ENCODE measurements at regions not wholly inside any gene's neighbourhood (a gene's known extent, or its start where the extent isn't known, plus 50 kb on each side); places are given as distances from the start of the nearest gene placed in this dataset.

DNA sequence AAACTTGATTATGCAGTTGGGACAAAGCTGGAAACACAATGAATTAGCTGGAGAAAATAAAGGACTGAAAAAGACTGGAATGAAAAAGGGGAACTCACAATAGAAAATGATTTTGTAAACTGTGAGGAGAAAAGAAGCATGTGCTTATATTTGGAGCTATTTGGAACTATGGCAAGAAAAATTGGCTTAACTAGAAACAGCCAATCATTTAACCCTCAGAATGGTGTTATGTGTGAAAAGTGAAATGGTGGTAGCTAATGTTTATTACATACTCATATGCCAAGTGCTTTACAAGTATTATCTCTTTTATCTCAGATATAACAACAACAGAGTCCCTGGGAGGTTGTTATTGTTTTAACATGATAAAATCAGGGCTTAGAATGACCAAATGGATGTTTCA lies 583.1 kb upstream of the SEL1L start:
- no peak for DNase-seq (ENCODE audit: low read depth in 2 of 3, low spot score in 2 of 3)

DNA sequence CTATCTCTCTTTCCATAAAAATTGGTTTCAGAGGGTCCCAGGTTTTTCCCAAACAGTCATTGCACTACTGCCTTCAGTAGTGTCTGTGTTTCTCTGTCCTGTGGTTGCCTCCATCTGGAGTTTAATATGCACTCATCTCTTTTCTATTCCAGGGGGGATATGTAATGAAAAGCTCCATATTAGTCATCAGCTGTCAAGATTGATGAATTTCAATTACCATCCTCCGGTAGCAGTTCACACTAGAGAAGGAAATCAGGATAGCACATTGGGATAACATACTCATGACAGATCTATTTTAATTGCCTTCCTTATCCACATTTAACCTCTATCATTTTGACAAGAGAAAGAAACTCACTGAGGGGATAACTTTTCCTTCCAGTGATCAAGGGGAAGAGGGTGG lies 589.0 kb upstream of the SEL1L start:
- no peak for DNase-seq (ENCODE audit: low read depth in 2 of 3, low spot score in 2 of 3)

DNA sequence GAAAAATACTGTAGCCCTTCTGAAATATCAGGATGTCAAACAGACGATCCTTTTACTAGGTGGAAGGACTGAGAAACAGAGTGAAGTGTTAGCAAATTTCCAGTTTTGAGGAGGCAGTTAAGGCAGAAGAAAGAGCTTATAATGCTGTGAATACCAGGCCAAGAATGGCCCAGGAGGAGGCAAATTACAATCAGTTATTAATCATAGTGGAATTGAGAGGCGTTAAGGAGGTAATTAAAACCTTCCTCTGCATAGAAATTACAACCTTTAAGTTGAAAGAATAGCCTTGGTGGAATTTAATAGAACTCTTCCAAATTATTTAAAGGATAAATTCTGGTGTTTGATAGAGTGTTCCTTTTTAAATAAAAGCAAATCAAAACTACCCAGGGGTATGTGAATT lies 590.9 kb upstream of the SEL1L start:
- DNase-seq (ENCODE audit: low read depth in 2 of 3, low spot score in 2 of 3): no peak

DNA sequence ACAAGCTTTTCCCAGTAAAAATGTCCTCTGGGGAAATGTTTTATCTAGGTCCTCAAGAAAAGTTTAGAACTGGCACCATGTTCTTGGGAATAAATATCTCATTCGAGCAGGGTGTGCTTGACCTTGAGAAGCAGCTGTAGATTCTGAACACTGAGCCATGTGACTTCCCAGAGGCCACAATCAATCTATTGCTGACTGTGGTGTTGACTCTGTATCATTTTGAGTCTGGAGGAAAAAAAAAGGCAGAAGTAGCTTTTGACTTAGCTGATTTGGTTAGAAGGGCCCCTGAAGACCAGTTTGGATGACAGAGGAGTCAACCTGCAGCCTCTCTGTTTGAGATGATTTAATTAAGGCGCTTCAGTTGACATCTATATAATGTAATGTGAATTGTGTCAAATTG lies 592.4 kb upstream of the SEL1L start:
- DNase-seq (ENCODE audit: low read depth in 2 of 3, low spot score in 2 of 3): no peak

DNA sequence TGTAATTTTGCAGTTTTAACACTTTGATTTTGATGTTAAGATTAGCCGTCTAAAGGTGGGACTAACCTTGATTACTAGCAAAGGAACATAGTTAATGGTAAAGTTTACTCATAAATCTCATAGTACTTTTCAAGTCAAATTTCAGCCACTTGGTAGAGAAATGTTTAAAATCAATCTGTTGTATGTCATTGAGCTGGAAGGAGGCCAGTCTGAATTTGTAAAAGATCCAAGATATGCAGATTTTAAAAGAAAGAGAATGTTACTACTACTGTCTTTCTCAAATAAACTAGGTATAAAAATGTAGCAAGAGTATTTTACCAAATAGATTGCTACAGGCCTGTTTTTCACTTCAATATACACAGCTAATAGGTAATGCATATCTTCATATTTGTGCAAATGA lies 600.8 kb upstream of the SEL1L start:
- no peak for DNase-seq (ENCODE audit: low read depth in 2 of 3, low spot score in 2 of 3)

DNA sequence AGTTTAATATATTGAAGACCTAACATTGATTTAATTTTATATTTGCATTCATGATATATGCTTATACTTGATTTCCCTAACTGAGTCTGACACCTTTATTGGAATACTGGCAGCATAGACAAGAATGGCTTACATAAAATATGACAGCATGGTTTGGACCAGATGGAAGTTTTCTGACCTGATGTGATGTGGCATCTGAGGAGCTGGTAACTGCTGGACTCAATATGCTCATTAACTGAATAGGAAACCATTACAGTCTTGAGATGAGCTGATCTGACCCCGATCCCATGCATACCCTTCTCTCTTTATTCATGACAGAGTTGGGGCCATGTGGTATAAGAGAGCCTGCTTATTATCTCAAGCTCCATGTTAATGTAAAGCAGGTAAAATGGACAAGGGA lies 604.8 kb upstream of the SEL1L start:
- no peak for DNase-seq (ENCODE audit: low read depth in 2 of 3, low spot score in 2 of 3)

DNA sequence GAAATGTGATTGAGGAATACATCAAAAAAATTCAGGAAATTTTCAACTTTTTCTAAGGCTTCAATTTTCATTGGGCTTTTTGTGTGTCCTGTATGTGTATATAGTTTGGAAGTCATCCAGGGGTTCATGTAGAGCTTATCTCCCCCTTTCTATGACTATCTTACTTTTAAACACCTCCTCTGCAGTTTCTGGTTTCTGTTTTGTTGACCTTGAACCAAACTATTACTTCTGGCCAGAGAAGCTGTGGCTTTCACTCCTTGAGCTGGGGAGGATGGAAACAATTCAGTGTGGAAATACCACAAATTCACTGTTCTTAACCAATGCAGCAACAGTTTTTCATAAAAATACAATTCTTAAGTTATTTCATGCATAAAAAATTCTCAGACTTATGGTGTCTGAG lies 613.2 kb upstream of the SEL1L start:
- no peak for DNase-seq (ENCODE audit: low read depth in 2 of 3, low spot score in 2 of 3)

DNA sequence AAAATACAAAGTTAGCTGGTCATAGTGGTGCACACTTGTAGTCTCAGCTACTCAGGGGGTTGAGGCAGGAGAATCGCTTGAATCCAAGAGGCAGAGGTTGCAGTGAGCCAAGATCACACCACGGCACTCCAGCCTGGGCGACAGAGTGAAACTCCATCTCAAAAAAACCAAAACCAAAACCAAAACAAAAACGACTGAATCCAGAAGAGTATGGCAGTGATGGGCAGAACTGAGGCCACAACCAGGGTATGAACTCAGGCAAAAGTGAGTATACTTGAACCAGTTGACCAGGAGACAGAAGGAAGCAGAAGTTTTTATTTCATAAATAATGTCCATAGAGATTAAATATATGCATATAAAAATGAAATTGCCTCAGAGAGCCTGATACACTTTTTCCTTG lies 620.0 kb upstream of the SEL1L start:
- DNase-seq (ENCODE audit: low read depth in 2 of 3, low spot score in 2 of 3): no peak

DNA sequence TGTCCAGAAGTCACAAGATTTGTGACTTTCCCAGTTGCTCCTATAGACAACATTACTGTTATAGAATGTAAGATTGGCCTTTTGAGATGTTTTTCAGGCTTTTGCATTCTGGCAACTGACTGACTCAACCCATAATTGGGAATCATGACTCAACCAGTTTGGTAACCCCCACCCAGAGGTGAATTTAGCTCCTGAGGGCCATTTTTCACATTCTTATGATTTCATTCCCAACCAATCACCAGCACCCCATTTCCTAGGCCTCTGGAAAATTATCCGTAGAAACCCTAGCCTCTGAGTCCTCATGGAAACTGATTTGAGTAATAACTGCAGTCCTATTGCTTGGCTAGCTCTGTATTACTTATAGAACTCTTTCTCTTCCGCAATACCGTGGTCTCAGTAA lies 626.0 kb upstream of the SEL1L start:
- no peak for DNase-seq (ENCODE audit: low read depth in 2 of 3, low spot score in 2 of 3)

DNA sequence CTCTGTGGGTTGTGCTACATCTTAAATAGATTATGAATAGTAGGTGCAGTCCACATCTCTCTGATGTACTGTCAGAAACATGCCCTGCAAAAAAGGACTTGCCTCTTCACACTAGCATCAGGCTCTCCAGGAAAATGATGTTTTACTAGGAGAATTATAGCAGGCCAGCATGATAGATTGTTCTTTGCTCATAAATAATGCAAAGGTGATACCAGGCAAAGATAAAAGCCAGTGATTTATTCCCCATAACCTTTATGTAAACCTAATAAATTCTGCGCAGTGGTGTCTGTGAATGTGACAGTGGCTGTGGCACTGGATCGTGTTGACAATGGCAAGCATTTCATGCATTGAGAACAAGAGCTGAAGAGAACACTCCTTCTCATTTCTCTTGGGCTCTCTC lies 646.5 kb upstream of the SEL1L start:
- DNase-seq (ENCODE audit: low read depth in 2 of 3, low spot score in 2 of 3): no peak

DNA sequence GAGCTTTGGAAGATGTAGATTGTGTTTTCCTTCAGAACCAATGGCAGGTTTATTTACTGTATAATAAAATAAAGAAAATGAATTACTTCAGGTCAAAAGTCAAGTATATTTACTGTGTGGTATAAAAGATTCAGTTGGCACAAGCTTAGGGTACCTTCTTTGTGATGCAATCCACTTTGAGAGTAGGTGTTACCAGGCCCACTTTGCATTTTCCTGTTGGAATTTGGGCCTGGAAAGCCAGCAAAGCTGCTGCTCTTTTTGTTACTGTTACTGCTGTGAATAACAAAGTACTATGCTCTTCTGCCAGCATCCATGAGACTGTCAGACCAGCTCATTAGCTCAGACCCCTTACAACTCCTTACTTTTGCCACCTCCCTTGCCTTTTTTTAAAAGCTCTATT lies 649.0 kb upstream of the SEL1L start:
- DNase-seq (ENCODE audit: low read depth in 2 of 3, low spot score in 2 of 3): no peak

DNA sequence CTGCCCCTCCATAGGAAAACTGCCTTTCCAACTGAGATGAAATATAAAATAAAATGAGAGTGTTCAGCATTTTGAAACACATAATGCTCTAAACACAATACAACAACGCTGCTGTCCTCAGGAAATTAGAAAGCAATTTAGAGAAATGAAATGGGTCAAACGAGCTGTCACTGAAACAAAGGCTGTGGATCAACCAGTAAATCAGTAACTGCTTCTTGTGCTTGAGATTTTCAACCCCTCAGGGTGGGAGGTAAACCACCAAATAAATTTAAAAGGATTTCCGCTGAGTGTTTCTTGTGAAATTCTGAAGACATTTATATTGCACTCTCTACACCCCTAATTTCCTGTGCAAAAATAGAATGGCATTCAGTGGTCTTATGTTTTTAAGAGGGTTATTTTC lies 657.1 kb upstream of the SEL1L start:
- DNase-seq (ENCODE audit: low read depth in 2 of 3, low spot score in 2 of 3): no peak

DNA sequence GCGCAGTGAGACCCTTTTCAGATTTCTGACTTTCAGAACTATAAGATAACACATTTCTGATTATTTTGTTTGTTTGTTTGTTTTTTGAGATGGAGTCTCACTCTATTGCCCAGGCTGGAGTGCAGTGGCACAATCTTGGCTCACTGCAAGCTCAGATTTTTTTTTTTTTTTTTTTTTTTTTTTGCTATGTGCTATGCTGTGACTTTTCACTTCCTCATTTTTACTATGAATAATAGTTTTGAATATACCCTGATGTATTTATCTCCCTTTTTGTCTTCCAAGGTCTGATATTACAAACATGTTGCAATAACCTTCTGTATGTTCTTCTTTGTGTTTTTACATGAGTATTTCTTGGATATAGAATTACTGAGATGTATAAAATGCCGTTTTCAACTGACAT lies 658.7 kb upstream of the SEL1L start:
- DNase-seq (ENCODE audit: low read depth in 2 of 3, low spot score in 2 of 3): no peak

DNA sequence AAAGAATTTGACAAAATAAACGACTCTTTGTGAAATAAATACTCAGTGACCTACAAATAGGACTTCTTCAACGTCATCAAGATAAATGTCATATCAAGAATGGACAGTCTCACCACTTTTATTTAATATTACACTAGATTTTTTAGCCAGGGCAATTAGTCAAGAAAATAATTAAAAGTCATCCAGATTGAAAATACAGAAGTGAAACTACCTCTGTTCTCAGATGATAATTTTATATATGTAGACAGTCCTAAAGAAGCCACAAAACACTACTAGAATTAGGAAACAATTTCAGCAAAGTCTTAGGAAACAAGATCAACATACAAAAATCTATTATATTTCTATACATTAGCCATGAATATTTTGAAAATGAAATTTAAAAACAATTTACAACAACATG lies 689.6 kb upstream of the SEL1L start:
- no peak for DNase-seq (ENCODE audit: low read depth in 2 of 3, low spot score in 2 of 3)

DNA sequence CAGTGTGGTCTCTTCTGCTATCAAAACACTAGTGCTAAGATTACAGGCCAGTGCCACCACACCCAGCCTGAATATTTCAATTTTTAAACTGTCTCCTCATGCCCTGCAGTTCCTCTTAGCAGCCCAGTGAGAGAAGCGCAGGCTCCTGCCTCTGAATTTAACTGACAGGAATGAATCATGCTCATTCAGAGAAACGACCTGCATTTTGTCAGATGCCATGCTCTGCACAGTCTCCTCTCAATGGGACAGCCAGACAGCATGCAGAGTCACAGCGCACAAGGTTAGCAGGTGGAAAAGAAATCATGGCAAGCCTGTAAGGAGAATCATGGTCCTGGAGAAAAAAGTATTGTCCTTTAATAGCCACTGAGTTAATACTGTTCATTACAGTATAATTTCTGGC lies 691.0 kb upstream of the SEL1L start:
- no peak for DNase-seq (ENCODE audit: low read depth in 2 of 3, low spot score in 2 of 3)

DNA sequence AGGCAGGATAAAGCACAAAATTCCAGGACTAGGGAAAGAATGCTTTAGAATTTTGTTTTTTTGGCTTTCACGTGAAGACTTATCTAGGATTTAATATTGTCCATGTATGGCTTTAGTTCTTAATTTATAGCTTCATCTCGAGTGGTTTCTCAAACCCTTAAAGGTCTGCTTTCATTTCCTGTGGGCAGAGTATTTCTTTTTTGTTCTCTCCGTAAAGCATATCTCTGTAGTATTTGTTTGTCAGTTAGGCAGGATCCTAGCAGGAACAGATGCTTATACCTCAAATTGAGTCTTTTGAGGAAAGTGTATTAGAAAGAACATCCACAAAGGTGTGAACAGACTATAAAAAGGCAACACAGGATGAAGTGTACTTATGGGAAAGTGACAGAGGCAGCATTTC lies 697.1 kb upstream of the SEL1L start:
- no peak for DNase-seq (ENCODE audit: low read depth in 2 of 3, low spot score in 2 of 3)

DNA sequence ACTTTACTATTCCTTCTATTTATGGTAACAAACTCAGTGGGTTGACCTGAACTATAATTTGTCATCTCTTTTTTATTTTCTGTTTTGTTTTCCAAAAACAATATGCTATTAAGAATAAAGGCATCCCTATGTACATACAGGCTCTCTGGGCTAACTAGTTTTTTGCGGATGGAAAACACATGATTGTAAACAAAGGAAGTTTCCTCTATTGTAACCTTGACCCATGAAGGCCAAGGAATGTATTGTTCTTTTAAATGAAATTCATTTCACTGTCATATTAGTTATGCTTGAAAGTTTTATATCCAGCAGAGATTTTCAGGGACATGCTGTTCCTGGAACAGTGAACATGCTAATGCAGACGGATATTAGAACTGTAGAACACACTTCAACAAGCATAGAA lies 705.0 kb upstream of the SEL1L start:
- no peak for DNase-seq (ENCODE audit: low read depth in 2 of 3, low spot score in 2 of 3)

DNA sequence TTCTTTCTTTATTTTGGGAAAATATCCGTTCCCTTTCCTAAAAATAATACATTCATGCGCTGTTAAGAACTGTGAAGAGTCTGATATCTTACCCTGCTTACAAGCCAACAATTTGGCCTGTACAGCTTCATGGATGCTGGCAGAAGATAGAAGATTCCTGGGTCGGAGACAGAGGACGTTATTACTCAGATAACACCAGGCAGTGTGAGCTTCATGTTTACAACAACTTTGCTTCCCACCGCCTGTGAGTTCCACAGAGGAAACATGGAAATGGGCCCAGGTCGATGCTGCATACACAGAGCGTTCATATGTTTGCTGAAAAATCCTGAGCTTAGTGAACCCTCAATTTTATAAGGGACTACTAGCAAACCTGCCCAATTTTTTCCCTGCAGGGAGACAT lies 705.6 kb upstream of the SEL1L start:
- no peak for DNase-seq (ENCODE audit: low read depth in 2 of 3, low spot score in 2 of 3)

DNA sequence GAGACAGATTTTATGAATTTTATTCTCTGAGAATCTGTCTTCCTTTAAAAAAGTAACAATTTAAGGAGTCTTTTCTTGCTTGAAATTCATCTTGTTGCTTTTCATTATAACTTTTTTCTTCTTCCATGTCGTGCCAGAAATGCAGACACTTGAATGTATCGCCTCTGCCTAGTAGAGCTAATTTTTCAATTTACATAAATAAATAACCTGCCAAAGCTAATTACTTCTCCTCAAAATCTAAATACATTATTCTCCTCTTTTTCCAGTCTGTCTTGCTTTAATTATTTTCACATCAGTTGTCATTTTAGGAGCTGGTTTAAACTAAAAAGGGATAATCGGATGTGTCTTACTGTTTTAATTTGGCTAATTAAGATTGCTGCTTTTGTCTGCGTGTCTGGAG lies 711.1 kb upstream of the SEL1L start:
- DNase-seq (ENCODE audit: low read depth in 2 of 3, low spot score in 2 of 3): no peak

DNA sequence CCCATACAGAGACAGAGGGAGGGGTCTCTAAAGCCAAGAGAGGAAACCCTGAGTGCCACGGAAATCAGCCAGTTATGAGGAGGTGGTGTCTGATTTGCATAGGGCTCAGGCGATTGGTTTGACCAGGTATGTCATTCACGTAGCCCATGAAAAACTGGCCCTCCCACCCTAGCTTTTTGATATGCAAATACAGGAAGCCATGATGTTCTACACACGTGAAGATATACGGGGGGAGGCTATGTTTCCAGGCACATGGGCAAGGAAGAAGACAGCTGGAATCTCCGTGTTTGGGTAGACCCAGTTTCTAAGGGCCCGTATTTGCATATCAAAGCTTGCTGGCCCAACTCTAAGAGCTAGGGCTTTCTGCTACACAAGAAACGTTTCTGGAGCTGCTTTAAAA lies 717.8 kb upstream of the SEL1L start:
- DNase-seq (ENCODE audit: low read depth in 2 of 3, low spot score in 2 of 3): no peak

DNA sequence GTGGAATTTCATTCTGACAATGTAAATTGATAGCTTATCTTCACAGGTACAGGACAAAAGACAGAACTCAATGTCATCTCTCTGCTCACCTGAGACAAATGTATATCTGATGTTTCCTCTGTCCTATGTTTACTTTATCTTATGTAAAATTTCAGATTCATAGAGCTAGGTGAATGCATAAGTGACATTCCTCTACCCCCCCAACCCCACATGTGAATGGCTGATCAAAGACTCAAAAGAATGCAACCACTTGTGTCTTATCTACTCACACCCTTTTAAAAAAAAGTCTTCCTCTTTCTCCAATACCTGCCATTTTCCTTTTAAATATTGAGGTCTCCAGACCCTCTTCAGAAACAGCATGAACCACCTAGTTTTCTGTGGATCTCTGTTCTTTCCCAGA lies 736.6 kb upstream of the SEL1L start:
- no peak for DNase-seq (ENCODE audit: low read depth in 2 of 3, low spot score in 2 of 3)

DNA sequence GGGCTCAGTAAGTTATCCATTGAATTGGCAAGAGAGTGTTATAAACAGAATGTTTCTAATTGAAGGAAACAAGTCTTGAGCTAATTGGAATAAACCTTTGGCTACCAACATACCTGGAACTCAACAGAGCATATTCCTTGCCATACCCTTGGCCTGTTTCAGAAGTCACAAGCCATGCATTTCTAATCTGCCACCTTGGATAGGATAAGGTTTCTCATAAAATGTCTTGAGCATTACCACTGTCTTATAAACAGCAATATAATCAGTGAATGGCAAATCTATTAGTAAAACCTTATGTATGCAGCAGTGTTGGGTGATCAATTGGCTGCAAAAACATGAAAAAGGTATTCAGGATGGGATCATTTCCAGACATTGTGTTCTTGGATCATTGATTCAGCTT lies 765.2 kb upstream of the SEL1L start:
- no peak for DNase-seq (ENCODE audit: low read depth in 2 of 3, low spot score in 2 of 3)

DNA sequence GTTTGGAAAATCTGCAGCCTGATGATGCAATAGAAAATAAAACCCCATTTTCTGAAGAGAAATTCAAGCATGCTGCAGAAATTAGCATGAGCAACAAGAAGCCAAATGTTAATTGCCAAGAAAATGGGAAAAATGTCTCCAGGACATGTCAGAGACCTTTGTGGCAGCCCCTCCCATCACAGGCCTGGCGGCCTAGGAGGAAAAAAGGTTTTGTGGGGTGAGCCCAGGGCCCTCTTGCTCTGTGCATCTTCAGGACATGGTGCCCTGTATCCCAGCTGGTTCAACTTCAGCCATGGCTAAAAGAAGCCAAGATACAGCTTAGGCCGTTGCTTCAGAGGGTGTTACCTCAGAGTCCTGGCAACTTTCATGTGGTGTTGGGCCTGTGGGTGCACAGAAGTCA lies 775.5 kb upstream of the SEL1L start:
- no peak for DNase-seq (ENCODE audit: low read depth in 2 of 3, low spot score in 2 of 3)

DNA sequence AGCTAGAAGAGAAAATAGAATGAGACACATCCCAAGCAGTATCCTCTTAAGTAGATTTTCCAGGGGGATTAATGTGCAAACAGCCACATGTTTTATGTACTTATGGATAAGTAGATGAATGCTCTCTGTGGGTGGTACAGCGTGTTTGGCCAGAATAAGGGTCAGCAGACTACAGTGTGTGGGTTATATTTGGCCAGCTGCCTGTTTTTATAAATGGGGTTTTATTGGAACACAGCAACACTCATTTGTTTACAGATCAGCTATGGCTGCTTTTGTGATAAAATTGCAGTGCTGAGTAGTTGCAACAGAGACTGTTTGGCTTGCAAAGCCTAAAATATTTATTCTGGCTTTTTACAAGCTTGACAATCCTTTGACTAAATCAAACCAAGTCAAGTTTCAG lies 780.2 kb upstream of the SEL1L start:
- no peak for DNase-seq (ENCODE audit: low read depth in 2 of 3, low spot score in 2 of 3)

DNA sequence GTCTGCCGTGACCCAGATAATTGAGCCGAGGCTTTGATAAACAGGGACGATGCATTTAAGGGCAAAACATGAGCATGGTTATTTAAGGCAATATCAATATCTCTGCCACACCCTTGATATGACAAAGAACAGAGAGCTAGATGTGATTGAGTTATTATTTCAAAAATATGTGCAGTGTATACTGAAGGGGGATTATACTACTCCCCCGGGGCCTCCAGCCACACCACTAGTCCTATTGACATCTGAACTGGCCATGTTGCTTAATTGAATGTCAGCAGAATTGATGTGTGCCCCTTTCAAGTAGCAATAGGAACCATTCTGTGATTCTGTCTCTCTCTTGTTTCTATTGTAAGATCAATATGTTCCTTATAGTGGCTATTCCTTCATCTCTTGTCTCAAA lies 794.8 kb upstream of the SEL1L start:
- no peak for DNase-seq (ENCODE audit: low read depth in 2 of 3, low spot score in 2 of 3)

Measured in activated CD8-positive, alpha-beta memory T cell treated with anti-CD3 and anti-CD28 coated beads for 48 hours (primary cell).